GM19351 (cell line): ENCODE measurements at regions not wholly inside any gene's neighbourhood (a gene's known extent, or its start where the extent isn't known, plus 50 kb on each side); places are given as distances from the start of the nearest gene placed in this dataset.

Experiments used
- ATAC-seq: cut with Tn5 transposase; IDR thresholded peaks from one replicate; pipeline ENCODE4 v1.9.1; 2021; ENCODE audit warnings: mild to moderate bottlenecking, moderate library complexity; ENCODE audit not compliant: unreplicated experiment

DNA sequence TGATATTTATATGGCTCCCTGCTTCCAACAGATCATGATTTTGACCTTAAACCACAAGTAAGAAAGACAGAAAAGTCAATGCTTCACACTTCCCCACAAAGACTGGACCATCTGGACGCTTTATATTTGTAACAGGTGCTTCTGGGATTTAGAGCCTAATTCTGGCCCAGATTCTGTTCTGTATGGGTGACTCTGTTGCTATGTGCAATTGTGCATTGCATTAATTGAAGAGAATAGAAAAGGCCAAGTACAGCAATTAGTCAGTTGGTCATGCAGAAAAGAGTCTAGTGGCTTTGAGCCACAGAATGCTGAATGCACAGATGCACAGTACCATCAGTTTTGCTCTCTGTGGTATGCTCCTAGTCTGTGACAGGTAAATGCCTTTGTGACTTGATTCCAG is 657.4 kb upstream of the ATXN8OS start:
- ATAC-seq, result no peak

GRCh38 chr13:69425235-69425634 is 682.4 kb upstream of the ATXN8OS start:
- ATAC-seq, result no peak

DNA sequence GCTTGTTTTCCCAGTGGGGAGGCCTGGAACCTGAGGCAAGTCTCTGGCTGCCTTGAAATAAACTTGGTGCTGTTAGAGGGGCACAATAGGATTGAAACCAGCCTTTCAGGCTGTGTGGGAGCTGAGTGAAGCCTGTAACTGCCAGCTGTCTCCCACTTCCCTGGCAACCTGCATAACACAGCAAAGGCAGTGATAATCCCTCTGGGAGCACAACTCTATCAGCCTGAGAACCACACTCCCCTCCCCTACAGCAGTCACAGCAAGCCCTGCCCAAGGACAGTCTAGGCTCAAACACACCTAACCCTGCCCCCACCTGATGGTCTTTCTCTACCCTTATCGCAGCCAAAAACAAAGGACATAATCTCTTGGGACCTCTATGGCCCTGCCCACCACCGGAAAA is 683.8 kb upstream of the ATXN8OS start:
- no peak for ATAC-seq

DNA sequence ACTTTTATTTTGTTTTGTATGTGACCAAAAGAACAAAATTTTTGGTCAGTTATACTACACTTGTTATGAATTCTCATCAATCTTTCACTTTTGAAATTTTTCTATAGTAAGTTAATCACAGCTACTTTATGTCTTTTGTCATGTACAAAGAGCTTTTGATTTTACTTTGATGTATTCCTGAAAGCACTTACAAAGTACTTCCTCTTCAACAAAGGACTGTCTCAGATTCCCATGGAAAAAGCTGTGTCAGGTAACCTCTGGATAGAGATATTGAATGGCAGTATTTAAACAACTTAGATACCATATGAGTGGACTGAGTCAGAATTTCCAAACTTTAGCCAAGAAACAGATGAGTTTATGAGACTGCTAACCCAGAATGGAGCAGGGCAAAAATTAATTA is 689.3 kb upstream of the ATXN8OS start:
- no peak for ATAC-seq

GRCh38 chr13:69410761-69411160 is 696.9 kb upstream of the ATXN8OS start:
- no peak for ATAC-seq

- ATAC-seq, result no peak
Measured at GRCh38 chr13:69391756-69392155, 715.9 kb upstream of the ATXN8OS start.

- no peak for ATAC-seq
Measured at GRCh38 chr13:69389899-69390298, 717.7 kb upstream of the ATXN8OS start.

- no peak for ATAC-seq
Measured at GRCh38 chr13:69373747-69374425, 733.7 kb upstream of the ATXN8OS start.

DNA sequence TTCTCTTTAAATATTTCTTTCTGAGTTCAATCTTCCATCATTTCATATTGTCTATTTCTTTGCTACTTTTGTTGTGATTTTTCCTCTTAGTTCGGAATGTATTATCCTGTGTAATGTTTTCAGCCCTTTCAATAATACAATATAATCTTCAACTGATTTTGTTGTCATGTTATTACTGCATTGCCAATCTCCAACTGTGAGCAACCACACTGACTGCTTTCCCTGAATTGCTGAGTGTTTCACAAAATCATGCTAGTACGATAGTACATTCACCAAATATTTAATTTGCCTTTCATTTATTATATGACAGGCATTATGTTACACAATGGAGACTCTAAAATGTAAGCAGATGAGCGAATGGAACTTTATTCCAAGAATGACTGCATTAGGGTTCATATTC is 744.3 kb upstream of the ATXN8OS start:
- no peak for ATAC-seq

GRCh38 chr13:69331245-69331644 is 776.4 kb upstream of the ATXN8OS start:
- ATAC-seq, result no peak

DNA sequence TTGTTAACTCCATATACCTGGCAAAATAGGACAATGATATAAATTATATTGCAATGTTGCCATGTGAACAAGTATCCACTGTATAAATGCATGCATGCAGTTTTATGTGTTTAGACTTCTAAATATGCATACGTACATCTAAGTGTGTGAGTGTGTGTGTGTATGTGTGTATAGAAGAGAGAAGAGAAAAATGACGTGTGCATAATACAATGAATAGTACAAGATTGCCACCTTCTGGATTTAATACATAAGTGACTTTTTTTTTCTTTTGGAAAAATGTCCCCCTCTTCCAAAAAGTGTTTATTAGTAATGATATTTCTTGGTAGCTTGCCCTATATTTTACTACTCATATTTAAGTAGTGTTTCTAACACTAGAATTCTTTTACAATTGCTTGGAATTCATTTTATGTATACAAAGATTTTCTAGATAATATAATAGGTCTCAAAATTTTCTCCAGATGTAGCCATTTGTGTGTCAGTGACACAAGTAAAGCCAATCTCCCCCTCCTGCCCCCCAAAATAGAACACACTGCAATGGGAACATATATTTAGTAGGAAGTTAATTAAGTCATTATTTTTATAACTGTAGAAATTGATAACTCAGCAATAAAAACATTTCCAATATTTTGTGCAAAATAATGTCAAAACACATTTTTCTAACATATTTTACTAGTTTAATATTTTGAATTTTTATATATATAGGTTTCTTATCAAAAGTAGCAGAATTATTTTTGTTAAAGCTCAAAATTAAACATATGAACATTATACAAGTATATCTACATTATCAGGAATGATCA is 783.3 kb upstream of the ATXN8OS start:
- ATAC-seq, result no peak

DNA sequence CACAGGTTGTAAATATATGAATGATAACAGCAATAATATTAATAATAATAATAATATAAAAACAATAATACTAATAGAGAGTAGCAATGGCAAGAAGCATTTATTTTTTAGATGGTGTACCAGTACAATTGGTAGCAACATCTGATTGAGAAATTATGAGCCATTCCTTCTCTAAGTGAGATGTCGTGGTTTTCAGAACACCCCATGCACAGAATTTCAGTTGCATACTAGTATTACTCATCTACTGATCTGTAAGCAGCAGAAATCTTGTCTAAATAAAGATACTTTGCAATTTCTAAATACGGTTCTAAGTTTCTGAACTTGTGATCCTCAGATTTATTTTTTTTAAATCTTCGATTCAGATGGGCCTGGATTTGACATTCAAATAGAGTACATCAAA is 788.0 kb upstream of the ATXN8OS start:
- ATAC-seq, result no peak

DNA sequence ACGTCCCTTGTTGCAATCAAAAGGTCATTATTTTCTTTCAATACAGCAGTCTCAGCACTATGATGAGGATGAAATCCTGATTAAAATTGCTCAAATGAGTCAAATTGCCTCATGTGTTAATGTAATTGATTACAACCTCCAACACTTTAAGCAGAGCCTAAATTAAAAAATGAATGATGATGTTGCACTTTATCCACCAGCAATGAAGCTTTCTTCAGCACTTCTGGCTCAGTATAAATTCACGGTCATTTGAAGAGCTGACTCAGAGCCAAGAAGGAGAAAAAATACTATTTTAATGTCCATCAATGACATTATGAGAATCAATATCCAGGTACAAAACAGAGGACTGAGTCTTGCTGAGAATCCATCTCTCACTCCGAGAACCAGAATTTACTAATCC is 792.6 kb upstream of the ATXN8OS start:
- no peak for ATAC-seq

DNA sequence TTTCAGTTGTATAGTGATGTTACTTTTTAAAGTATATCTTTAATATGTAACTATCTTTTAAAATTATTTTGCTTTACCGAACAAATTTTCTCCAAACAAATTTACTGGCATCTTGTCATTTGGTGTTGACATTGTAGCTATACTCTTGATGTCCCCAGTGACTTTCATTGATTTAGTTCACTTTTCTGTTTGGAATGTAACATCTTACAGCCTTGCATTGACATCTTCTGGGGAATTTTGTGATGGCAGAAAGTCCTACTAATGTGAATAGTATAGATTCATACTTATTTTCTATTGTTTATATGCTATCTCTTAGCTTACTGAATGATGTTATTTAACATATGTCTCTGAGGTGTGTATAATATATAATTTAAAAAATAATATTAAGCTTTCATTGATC is 800.9 kb upstream of the ATXN8OS start:
- ATAC-seq, result no peak

DNA sequence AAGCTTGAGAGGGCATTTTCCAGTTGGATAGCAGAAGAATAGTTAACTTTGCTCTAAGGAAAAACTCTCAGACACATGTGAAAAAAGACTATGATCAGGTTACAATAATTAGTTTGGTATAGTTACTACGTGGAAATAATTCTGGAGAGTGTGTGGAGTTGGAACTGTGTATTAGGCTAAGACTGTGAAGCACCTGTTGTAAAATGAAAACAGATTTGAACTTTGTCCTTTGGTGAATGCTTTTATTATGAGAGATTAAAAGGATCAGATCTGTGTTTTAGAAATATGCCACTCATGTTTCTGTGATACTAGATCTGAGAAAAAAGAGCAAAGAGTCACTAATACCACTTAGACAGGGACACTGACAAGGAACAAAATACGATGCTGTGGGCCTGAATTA is 807.5 kb upstream of the ATXN8OS start:
- no peak for ATAC-seq

DNA sequence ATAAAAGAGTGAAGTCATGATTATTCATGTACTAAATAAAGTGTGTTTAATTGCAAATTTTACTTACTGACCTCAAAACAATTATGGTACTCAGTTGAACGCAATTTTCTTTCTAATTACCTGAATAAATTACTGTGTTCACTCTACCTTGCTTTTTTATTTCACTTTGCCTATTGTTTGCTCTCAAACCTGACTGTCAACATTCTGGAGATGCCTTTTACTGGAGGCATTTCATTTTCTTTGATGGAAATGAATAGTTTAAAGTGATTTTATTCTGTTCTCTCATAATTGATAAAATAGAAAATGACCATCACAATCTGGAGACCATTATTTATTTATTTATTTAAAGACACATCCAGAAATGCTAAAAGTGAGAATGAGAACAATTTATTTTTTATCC is 811.5 kb upstream of the ATXN8OS start:
- ATAC-seq, result no peak

GRCh38 chr13:69292789-69293425 is 814.7 kb upstream of the ATXN8OS start:
- no peak for ATAC-seq

DNA sequence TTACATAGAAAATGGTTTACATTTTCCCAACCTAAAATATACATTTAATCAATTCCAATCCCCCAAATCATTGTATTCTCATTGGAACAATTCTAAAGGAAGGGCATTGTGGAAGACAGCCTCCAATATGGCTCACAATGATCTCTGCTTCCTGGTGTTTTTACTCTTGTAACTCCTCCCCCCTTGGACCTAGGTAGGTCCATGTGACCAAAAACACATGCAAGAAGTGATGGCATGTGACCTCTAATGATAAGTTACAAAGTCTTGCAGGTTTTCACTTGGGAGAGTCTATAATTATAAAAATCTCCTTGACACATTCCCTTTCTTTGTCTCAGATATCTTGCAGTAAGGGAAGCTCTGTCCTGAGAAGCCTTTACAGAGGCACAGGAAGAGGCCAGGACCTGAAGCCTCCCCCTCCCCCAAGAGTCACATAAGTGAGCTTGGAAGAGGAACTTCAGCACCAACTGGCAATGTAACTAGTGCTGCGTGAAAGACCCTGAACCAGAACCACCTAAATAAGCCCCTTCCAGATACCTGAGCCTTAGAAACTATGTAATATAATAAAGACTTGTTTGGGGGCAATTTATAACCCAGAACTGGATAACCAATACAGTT is 816.2 kb upstream of the ATXN8OS start:
- ATAC-seq, result no peak

DNA sequence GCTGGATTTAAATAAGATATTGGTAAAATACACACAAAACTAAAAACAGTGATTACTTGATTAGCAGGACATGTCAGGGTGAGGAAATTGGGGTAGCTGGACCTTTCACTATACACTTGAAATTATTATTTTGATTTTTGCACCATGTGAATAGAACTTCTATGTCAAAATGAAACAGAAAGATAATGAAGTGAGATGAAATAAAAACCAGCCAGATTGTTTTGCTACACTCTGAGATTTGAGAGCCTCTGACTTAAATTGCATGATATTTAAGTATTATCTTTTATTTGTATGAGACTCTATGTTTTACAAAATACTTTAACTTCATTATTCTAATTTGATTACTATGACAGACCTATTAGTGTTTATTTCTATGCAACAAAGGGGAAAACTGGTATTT is 819.6 kb upstream of the ATXN8OS start:
- no peak for ATAC-seq

DNA sequence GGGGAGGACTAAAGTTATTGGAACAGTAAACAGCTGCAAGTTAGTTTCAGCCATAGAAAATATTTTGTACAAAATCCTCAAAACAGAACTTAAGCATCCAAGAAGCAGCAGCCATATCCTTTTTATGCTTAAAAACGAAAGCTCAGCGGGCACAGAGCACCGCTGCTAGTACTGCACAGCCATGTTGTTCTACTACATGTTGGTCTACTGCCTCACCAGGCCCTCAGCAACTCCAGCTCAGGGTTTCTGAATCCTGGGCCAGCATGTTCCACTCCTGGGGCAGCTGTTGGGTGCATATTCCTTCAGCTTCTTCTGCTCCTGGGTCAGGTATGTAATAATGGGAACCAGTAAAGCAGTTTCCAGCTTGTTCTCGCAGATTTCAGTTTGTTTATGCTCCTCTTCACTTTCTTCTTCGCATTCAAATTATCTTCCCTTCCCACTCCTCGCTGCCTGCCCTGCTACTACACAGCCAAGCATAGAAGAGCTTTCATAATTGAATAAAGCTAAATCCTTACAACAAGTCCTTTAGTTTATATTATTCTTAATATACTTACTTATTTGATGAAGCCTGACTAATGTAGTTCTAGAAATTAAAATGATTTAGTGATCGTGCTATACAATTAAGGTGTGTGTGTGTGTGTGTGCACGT is 820.5 kb upstream of the ATXN8OS start:
- ATAC-seq, result no peak

DNA sequence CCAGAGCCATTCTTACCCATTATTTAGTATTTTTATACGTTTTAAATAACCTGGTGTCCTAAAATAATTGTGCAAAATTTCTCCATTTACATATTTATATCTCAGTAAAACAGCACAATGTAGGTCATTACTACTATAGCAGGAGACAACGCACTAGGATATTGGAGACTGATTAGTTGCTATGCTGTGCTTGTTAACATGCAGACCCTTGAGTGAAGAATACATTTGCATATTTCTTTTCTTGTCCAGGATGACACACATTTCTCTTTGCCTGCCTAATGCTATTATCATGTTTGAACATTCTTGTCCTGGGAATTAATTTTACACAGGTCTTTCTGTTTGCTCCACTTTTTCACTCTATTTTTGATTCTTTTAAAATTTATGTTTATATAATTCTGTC is 823.8 kb upstream of the ATXN8OS start:
- no peak for ATAC-seq
